Nephron progenitor cell (in vitro differentiated cells): ENCODE measurements at regions not wholly inside any gene's neighbourhood (a gene's known extent, or its start where the extent isn't known, plus 50 kb on each side); places are given as distances from the start of the nearest gene placed in this dataset.
"Not testable (repeated sequence)": the region's sequence is repeated elsewhere in the genome, so short reads cannot be mapped to it uniquely, and the experiment has no call there.

Source experiments
- DNase-seq: peaks from one replicate; pipeline ENCODE4 v3.0.0; 2021
- H3K27ac Mint-ChIP-seq: 2 replicates; pipeline ENCODE4 v1.8.0; 2021; ENCODE audit warnings: mild to moderate bottlenecking, moderate library complexity, mixed read lengths
- H3K27me3 Mint-ChIP-seq: 2 replicates; pipeline ENCODE4 v1.8.0; 2021; ENCODE audit warnings: mild to moderate bottlenecking, low read depth, mixed read lengths; ENCODE audit not compliant: poor library complexity
- H3K36me3 Mint-ChIP-seq: 2 replicates; pipeline ENCODE4 v1.8.0; 2021; ENCODE audit warnings: low read depth, mixed read lengths
- H3K4me1 Mint-ChIP-seq: 2 replicates; pipeline ENCODE4 v1.8.0; 2021; ENCODE audit warnings: mixed read lengths
- H3K4me3 Mint-ChIP-seq: 2 replicates; pipeline ENCODE4 v1.8.0; 2021; ENCODE audit warnings: mild to moderate bottlenecking, moderate library complexity, mixed read lengths
- H3K9me3 Mint-ChIP-seq: 2 replicates; pipeline ENCODE4 v1.8.0; 2021; ENCODE audit warnings: mild to moderate bottlenecking, moderate library complexity, mixed read lengths
- CTCF ChIP-seq: fragments of 200-600 bp; sonication (generic); IDR thresholded peaks from 2 replicates; pipeline ENCODE4 v1.5.0; 2021; ENCODE audit warnings: antibody characterized with exemption

GRCh38 chr7:67913604-67914003 is 917.0 kb downstream of the TYW1 start:
- peaks cover 13% of the 10 kb centered on the region for H3K9me3 Mint-ChIP-seq
- no peak overlapping the region for H3K27ac Mint-ChIP-seq
- TF ChIP-seq CTCF = no peak
- no peaks in the 10 kb centered on the region for H3K4me1 Mint-ChIP-seq
- no peak overlapping the region for H3K4me3 Mint-ChIP-seq
- H3K36me3 Mint-ChIP-seq = no peaks in the 10 kb centered on the region
- no peak for DNase-seq
- H3K27me3 Mint-ChIP-seq = peaks cover 15% of the 10 kb centered on the region

DNA sequence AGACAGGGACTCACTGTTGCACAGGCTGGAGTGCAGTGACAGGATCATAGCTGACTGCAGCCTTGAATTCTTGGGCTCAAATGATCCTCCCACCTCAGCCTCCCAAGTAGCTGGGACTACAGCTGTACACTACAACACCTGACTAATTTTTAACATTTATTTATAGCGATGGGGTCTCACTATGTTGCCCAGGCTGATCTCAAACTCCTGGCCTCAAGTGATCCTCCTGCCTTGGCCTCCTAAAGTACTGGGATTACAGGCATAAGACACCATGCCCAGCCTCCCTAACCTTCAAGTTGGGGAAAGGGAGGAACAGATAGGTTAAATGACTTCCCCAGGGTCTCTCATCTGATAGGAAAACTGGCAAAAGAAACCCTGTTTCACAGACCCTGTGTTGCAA is 919.5 kb downstream of the TYW1 start:
- not testable (repeated sequence) for H3K27ac Mint-ChIP-seq, H3K4me3 Mint-ChIP-seq, DNase-seq, H3K4me1 Mint-ChIP-seq, H3K36me3 Mint-ChIP-seq
- peaks cover 12% of the 10 kb centered on the region for H3K27me3 Mint-ChIP-seq
- H3K9me3 Mint-ChIP-seq = peaks cover 21% of the 10 kb centered on the region

- Mint-ChIP-seq H3K9me3 (peaks cover 21% of the 10 kb centered on the region), H3K27ac (no peak overlapping the region), H3K4me1 (no peaks in the 10 kb centered on the region), H3K36me3 (no peaks in the 10 kb centered on the region), H3K4me3 (no peak overlapping the region), H3K27me3 (peaks cover 12% of the 10 kb centered on the region)
- no peak for DNase-seq
- no peak for TF ChIP-seq CTCF
Measured at GRCh38 chr7:67916571-67917436, 920.2 kb downstream of the TYW1 start.

DNA sequence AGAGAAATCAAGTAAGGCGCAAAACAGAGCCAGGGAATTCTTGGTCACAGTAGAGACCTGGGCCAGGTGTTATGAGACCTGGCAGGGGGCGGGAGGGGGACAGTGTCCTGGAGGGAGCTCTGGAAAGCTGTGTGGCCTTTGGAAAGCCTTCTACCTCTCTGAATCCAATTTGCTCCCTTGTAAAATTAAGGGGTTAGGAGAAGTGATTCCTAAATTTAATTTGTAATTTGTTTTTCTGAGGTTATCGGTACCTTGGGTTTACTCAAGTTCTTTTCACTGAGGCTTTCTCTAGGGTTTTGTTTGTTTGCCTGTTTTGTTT is 920.8 kb downstream of the TYW1 start:
- Mint-ChIP-seq H3K4me1 (no peaks in the 10 kb centered on the region), H3K36me3 (no peaks in the 10 kb centered on the region), H3K27ac (no peak overlapping the region), H3K9me3 (peaks cover 24% of the 10 kb centered on the region), H3K27me3 (peaks cover 12% of the 10 kb centered on the region), H3K4me3 (no peak overlapping the region)
- no peak for TF ChIP-seq CTCF
- no peak for DNase-seq

GRCh38 chr7:67918158-67918557 is 921.5 kb downstream of the TYW1 start:
- Mint-ChIP-seq H3K27ac (no peak overlapping the region), H3K9me3 (peaks cover 26% of the 10 kb centered on the region), H3K4me1 (no peaks in the 10 kb centered on the region), H3K4me3 (no peak overlapping the region), H3K27me3 (peaks cover 12% of the 10 kb centered on the region), H3K36me3 (no peaks in the 10 kb centered on the region)
- DNase-seq = no peak
- no peak for TF ChIP-seq CTCF

- no peak for DNase-seq
- Mint-ChIP-seq H3K9me3 (peaks cover 16% of the 10 kb centered on the region), H3K27ac (no peak overlapping the region), H3K4me3 (no peak overlapping the region), H3K27me3 (no peaks in the 10 kb centered on the region), H3K36me3 (no peaks in the 10 kb centered on the region), H3K4me1 (peaks cover 5% of the 10 kb centered on the region)
- TF ChIP-seq CTCF = no peak
Measured at GRCh38 chr7:67923286-67923685, 926.7 kb downstream of the TYW1 start.
